Stomach (tissue), 8 donors: ENCODE measurements at regions not wholly inside any gene's neighbourhood (a gene's known extent, or its start where the extent isn't known, plus 50 kb on each side); places are given as distances from the start of the nearest gene placed in this dataset.
A peak's percentile ranks its signal among the peaks of the same experiment; 100 is the strongest.
"Not testable (repeated sequence)": the region's sequence is repeated elsewhere in the genome, so short reads cannot be mapped to it uniquely, and the experiment has no call there.

Experiments used
- DNase-seq, 2 donors: peaks; one replicate each; pipeline versions ENCODE4 v3.0.0 to v3.0.0-alpha.2; 2013 to 2019
- H3K27ac ChIP-seq, 5 donors: fragments of 200-600 bp in 4 of 5; sonication (generic) in 4 of 5; one replicate each; pipeline ENCODE4 v1.5.1; 2013 to 2019; ENCODE audit warnings: mild to moderate bottlenecking in 1 of 5, moderate library complexity in 1 of 5
- H3K27me3 ChIP-seq, 3 donors: fragments of 200-600 bp; sonication (generic); one replicate each; pipeline ENCODE4 v1.5.1; 2017 to 2019; ENCODE audit warnings: mixed run types in 1 of 3
- H3K36me3 ChIP-seq, 4 donors: fragments of 200-600 bp; sonication (generic); 1 replicate in 3 of 4; 2 replicates in 1 of 4; pipeline ENCODE4 v1.5.1; 2016 to 2019
- H3K4me1 ChIP-seq, 4 donors: fragments of 200-600 bp; sonication (generic); one replicate each; pipeline ENCODE4 v1.5.1; 2016 to 2019
- H3K4me3 ChIP-seq, 4 donors: fragments of 200-600 bp; sonication (generic) in 3 of 4; one replicate each; pipeline ENCODE4 v1.5.1; 2016 to 2019; ENCODE audit warnings: mild to moderate bottlenecking in 1 of 4
- H3K9me3 ChIP-seq, 4 donors: fragments of 200-600 bp; sonication (generic); one replicate each; pipeline ENCODE4 v1.5.1; 2016 to 2019
- CTCF ChIP-seq, 7 experiments: fragments of 450-650 bp in 4 of 7; fragments of 200-600 bp in 3 of 7; sonication (generic) in 3 of 7; IDR thresholded peaks; one replicate each; pipeline ENCODE4 v1.5.1; 2016 to 2019; ENCODE audit warnings: antibody characterized with exemption in 7 of 7, control low read depth in 2 of 7, mild to moderate bottlenecking in 1 of 7
- EP300 ChIP-seq: sonication (generic); formaldehyde crosslinking; IDR thresholded peaks from one replicate; pipeline ENCODE4 v1.6.1; 2017; ENCODE audit warnings: antibody characterized with exemption
- POLR2A ChIP-seq, 4 donors: fragments of 450-650 bp; IDR thresholded peaks; one replicate each; pipeline ENCODE4 v1.6.1; 2016; ENCODE audit warnings: antibody characterized with exemption in 4 of 4, control low read depth in 2 of 4, mild to moderate bottlenecking in 1 of 4, moderate library complexity in 1 of 4
- POLR2AphosphoS5 ChIP-seq, 3 donors: sonication (generic); formaldehyde crosslinking; IDR thresholded peaks; one replicate each; pipeline ENCODE4 v1.6.1; 2016; ENCODE audit warnings: antibody characterized with exemption in 3 of 3
- WGBS, 5 donors: extraction: QIAGEN DNeasy Blood & Tissue Kit in 3 of 5; methylation state at CpG; one replicate each; pipeline versions ENCODE4 v1.1.5 to v1.1.7; 2013 to 2018; 5-methylcytosine and 5-hydroxymethylcytosine counted together
- intact Hi-C: fragments of 100-400 bp; cut with DNase I; formaldehyde crosslinking; loops from one replicate; pipeline ENCODE4 v1.15.1; 2023; ENCODE audit warnings: low total_unique reads
- donor health status: healthy with polysubstance abuse.
- donor health status: Bipolar disorder and iron deficiency.
- donor health status: healthy.

- peaks cover 0 to 10% (median 0%) of the 10 kb centered on the region in 4 donors for H3K4me1 ChIP-seq
- no peak overlapping the region for H3K27ac ChIP-seq
- TF ChIP-seq CTCF (IDR thresholded peaks at IDR 0.05) (peak in 1 of 7 experiments; percentile 13), EP300 (no peak)
- no peaks in the 10 kb centered on the region for H3K36me3 ChIP-seq
- 18 to 48% (median 32%) methylated on average over 6 of the region's 6 CpGs for WGBS, 5 donors
- H3K9me3 ChIP-seq = no peaks in the 10 kb centered on the region
- intact Hi-C loops = no loop called here
- peaks cover 0 to 6% (median 0%) of the 10 kb centered on the region in 3 donors for H3K27me3 ChIP-seq
- no peak overlapping the region for H3K4me3 ChIP-seq
- peak in 1 of 2 donors; percentile 13 for DNase-seq
Observed at GRCh38 chrX:112941209-112941837, 100.7 kb upstream of the AMOT start.

- no peaks in the 10 kb centered on the region for H3K27me3 ChIP-seq
- H3K27ac ChIP-seq = no peak overlapping the region
- no peaks in the 10 kb centered on the region for H3K9me3 ChIP-seq
- WGBS, 5 donors = 31 to 64% (median 55%) methylated on average over 1 of the region's 1 CpG
- DNase-seq = no peak
- H3K36me3 ChIP-seq = no peaks in the 10 kb centered on the region
- no peak overlapping the region for H3K4me3 ChIP-seq
- H3K4me1 ChIP-seq = no peaks in the 10 kb centered on the region
- TF ChIP-seq CTCF (IDR thresholded peaks at IDR 0.05) (no peak), POLR2AphosphoS5 (IDR thresholded peaks at IDR 0.05) (no peak), EP300 (no peak), POLR2A (IDR thresholded peaks at IDR 0.05) (no peak)
- intact Hi-C loops = no loop called here
Observed at GRCh38 chrX:112935029-112935428, 94.4 kb upstream of the AMOT start.

GRCh38 chrX:112931900-112932299 lies 91.3 kb upstream of the AMOT start:
- TF ChIP-seq POLR2AphosphoS5 (IDR thresholded peaks at IDR 0.05) (no peak), CTCF (IDR thresholded peaks at IDR 0.05) (no peak), EP300 (no peak), POLR2A (IDR thresholded peaks at IDR 0.05) (no peak)
- 64 to 76% (median 67%) methylated on average over 3 of the region's 3 CpGs for whole genome bisulfite sequencing, 5 donors
- Histone ChIP-seq H3K27me3 (no peaks in the 10 kb centered on the region), H3K27ac (no peak overlapping the region), H3K9me3 (no peaks in the 10 kb centered on the region), H3K4me1 (no peaks in the 10 kb centered on the region), H3K36me3 (no peaks in the 10 kb centered on the region), H3K4me3 (no peak overlapping the region)
- no peak for DNase-seq
- intact Hi-C loops = no loop called here

GRCh38 chrX:112931478-112931877 lies 90.8 kb upstream of the AMOT start:
- Histone ChIP-seq H3K27me3 (no peaks in the 10 kb centered on the region), H3K36me3 (no peaks in the 10 kb centered on the region), H3K4me1 (no peaks in the 10 kb centered on the region), H3K27ac (no peak overlapping the region), H3K4me3 (no peak overlapping the region), H3K9me3 (no peaks in the 10 kb centered on the region)
- TF ChIP-seq CTCF (IDR thresholded peaks at IDR 0.05) = no peak
- no peak for TF ChIP-seq EP300
- no peak for TF ChIP-seq POLR2AphosphoS5 (IDR thresholded peaks at IDR 0.05)
- no peak for TF ChIP-seq POLR2A (IDR thresholded peaks at IDR 0.05)
- WGBS, 5 donors = 52 to 77% (median 67%) methylated on average over 3 of the region's 3 CpGs
- intact Hi-C loops = no loop called here
- no peak for DNase-seq

- DNase-seq, H3K36me3 ChIP-seq, H3K4me3 ChIP-seq, H3K27ac ChIP-seq, H3K4me1 ChIP-seq, H3K27me3 ChIP-seq, H3K9me3 ChIP-seq, intact Hi-C loops: not testable (repeated sequence)
- 60 to 82% (median 72%) methylated on average over 1 of the region's 1 CpG for WGBS, 5 donors
Observed at GRCh38 chrX:112923381-112923780, 82.8 kb upstream of the AMOT start.
